ENCODE measurements at regions not wholly inside any gene's neighbourhood (a gene's known extent, or its start where the extent isn't known, plus 50 kb on each side); places are given as distances from the start of the nearest gene placed in this dataset.
A peak's percentile ranks its signal among the peaks of the same experiment; 100 is the strongest.

DNA sequence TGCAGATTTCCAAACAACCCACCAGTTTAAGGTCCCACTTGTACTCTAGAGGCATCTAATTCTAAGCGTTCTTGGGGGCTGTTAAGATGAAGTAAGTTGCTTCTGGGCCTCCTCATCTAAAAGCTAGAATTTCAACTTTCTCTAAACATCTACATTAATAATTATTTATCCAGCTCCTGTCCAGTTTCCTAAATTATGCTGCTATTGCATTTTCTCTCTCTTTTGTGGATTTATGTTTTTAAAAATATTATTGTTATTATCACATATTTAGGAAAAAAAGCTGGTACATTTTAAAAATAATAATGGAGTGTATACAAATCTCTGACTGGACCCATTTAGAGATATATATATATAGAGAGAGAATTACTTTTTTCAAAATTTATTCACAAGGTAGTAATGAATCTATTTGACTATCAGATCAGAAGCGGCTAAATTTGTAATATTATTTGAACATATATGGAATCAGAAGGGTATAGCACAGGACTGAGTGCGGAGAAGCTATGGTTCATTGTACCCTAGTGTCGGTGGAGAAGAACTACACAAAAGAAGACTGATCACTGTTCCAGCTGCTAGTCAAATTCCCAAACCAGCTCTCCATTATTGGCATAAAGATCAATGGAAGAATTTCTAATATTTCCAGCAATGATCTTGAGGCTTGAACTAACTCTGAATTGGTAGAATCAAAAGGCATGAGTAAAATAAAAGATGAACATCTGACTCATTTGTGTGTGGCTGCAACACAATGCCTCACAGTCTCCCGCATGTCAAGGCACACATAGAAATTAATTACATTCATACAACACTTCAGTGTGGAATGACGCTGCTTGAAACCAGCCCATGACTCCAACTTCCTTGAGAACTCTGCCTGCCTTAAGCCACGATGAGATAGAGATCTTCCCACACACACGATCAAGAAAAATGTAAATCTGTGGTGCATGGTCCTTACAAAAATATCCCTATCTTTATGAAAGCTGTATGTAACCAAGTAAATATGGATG lies 433.4 kb upstream of the OR4E1 start:
- H3K4me1 ChIP-seq (ENCODE audit: control insufficient read depth, extremely low read depth, insufficient read depth, low read length) = peaks cover 9% of the 10 kb centered on the region
- no peaks in the 10 kb centered on the region for H4K20me1 ChIP-seq (ENCODE audit: control insufficient read depth, extremely low read depth, insufficient read depth, low read length)
- no peaks in the 10 kb centered on the region for H3K9me3 ChIP-seq (ENCODE audit: control insufficient read depth, low read depth, low read length)
- H3K79me2 ChIP-seq (ENCODE audit: control insufficient read depth, insufficient read depth, low read length) = no peaks in the 10 kb centered on the region
- peak; percentile 95 for FAIRE-seq
- peak overlapping the region; percentile 19 for H3K4me2 ChIP-seq (ENCODE audit: control insufficient read depth, extremely low read depth, insufficient read depth, low read depth, low read length)
- dilution Hi-C loops (cut with MboI; ENCODE audit: extremely low pct_ligation_motif_present, low sequenced_read_pairs) = no loop called here
- H3K9me1 ChIP-seq (ENCODE audit: control insufficient read depth, extremely low read depth, insufficient read depth, low read length) = no peaks in the 10 kb centered on the region
- H3K27ac ChIP-seq (ENCODE audit: control insufficient read depth, insufficient read depth, low read length) = peak overlapping the region; percentile 0
- peak; percentile 38 for DNase-seq (ENCODE audit: low read depth, low spot score)
- TF ChIP-seq, protein P1, sequence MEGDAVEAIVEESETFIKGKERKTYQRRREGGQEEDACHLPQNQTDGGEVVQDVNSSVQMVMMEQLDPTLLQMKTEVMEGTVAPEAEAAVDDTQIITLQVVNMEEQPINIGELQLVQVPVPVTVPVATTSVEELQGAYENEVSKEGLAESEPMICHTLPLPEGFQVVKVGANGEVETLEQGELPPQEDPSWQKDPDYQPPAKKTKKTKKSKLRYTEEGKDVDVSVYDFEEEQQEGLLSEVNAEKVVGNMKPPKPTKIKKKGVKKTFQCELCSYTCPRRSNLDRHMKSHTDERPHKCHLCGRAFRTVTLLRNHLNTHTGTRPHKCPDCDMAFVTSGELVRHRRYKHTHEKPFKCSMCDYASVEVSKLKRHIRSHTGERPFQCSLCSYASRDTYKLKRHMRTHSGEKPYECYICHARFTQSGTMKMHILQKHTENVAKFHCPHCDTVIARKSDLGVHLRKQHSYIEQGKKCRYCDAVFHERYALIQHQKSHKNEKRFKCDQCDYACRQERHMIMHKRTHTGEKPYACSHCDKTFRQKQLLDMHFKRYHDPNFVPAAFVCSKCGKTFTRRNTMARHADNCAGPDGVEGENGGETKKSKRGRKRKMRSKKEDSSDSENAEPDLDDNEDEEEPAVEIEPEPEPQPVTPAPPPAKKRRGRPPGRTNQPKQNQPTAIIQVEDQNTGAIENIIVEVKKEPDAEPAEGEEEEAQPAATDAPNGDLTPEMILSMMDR (optimal IDR thresholded peaks at IDR 0.05 in 1 of 3, IDR thresholded peaks at IDR 0.05 in 1 of 3, conservative IDR thresholded peaks at IDR 0.05 in 1 of 3; ENCODE audit: extremely low read depth in 1 of 3, insufficient read depth in 2 of 3, low read length in 3 of 3) = no peak
- no peak for TF ChIP-seq EZH2 (IDR thresholded peaks at IDR 0.05; ENCODE audit: low read length)
- no peak overlapping the region for H2AFZ ChIP-seq (ENCODE audit: control insufficient read depth, low read length)
- H3K27me3 ChIP-seq (ENCODE audit: control insufficient read depth, extremely low read depth, insufficient read depth, low read length) = no peaks in the 10 kb centered on the region
- H3K4me3 ChIP-seq (ENCODE audit: control insufficient read depth in 2 of 3, extremely low read depth in 1 of 3, insufficient read depth in 2 of 3, low read depth in 1 of 3, low read length in 3 of 3) = no peak overlapping the region
- no peaks in the 10 kb centered on the region for H3K36me3 ChIP-seq (ENCODE audit: control insufficient read depth in 2 of 2, extremely low read depth in 1 of 2, insufficient read depth in 2 of 2, low read length in 2 of 2)
- H3K9ac ChIP-seq (ENCODE audit: control insufficient read depth, extremely low read depth, insufficient read depth, low read length) = no peak overlapping the region

DNA sequence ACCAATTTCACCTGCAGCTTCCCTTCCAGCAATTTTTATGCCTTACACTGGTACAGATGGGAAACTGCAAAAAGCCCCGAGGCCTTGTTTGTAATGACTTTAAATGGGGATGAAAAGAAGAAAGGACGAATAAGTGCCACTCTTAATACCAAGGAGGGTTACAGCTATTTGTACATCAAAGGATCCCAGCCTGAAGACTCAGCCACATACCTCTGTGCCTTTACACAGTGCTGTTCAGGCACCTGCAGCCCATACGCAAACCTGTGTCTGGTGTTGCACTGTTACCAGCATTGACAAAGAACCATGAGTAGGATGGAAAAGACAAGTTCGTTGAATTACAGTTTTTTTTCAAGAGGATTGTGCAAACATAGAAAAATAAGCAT lies 432.0 kb upstream of the OR4E1 start:
- no peak for TF ChIP-seq EZH2 (IDR thresholded peaks at IDR 0.05; ENCODE audit: low read length)
- TF ChIP-seq, protein P1 (optimal IDR thresholded peaks at IDR 0.05 in 1 of 3, IDR thresholded peaks at IDR 0.05 in 1 of 3, conservative IDR thresholded peaks at IDR 0.05 in 1 of 3; ENCODE audit: extremely low read depth in 1 of 3, insufficient read depth in 2 of 3, low read length in 3 of 3) = no peak
- peaks cover 9% of the 10 kb centered on the region for H3K4me1 ChIP-seq (ENCODE audit: control insufficient read depth, extremely low read depth, insufficient read depth, low read length)
- no peak overlapping the region for H3K4me3 ChIP-seq (ENCODE audit: control insufficient read depth in 2 of 3, extremely low read depth in 1 of 3, insufficient read depth in 2 of 3, low read depth in 1 of 3, low read length in 3 of 3)
- H3K27me3 ChIP-seq (ENCODE audit: control insufficient read depth, extremely low read depth, insufficient read depth, low read length) = no peaks in the 10 kb centered on the region
- H3K9me1 ChIP-seq (ENCODE audit: control insufficient read depth, extremely low read depth, insufficient read depth, low read length) = no peaks in the 10 kb centered on the region
- H3K9me3 ChIP-seq (ENCODE audit: control insufficient read depth, low read depth, low read length) = no peaks in the 10 kb centered on the region
- H3K27ac ChIP-seq (ENCODE audit: control insufficient read depth, insufficient read depth, low read length) = no peak overlapping the region
- no peaks in the 10 kb centered on the region for H3K36me3 ChIP-seq (ENCODE audit: control insufficient read depth in 2 of 2, extremely low read depth in 1 of 2, insufficient read depth in 2 of 2, low read length in 2 of 2)
- dilution Hi-C loops (cut with MboI; ENCODE audit: extremely low pct_ligation_motif_present, low sequenced_read_pairs) = no loop called here
- no peaks in the 10 kb centered on the region for H3K79me2 ChIP-seq (ENCODE audit: control insufficient read depth, insufficient read depth, low read length)
- H3K4me2 ChIP-seq (ENCODE audit: control insufficient read depth, extremely low read depth, insufficient read depth, low read depth, low read length) = no peak overlapping the region
- H4K20me1 ChIP-seq (ENCODE audit: control insufficient read depth, extremely low read depth, insufficient read depth, low read length) = no peaks in the 10 kb centered on the region
- no peak for DNase-seq (ENCODE audit: low read depth, low spot score)
- H2AFZ ChIP-seq (ENCODE audit: control insufficient read depth, low read length) = no peak overlapping the region
- no peak overlapping the region for H3K9ac ChIP-seq (ENCODE audit: control insufficient read depth, extremely low read depth, insufficient read depth, low read length)
- no peak for FAIRE-seq
